DOHH2 (cell line): ENCODE measurements at regions not wholly inside any gene's neighbourhood (a gene's known extent, or its start where the extent isn't known, plus 50 kb on each side); places are given as distances from the start of the nearest gene placed in this dataset.

Experiments used
- CTCF ChIP-seq: fragments of 200-600 bp; sonication (generic); IDR thresholded peaks from one replicate; pipeline ENCODE4 v1.5.1; 2014; ENCODE audit warnings: antibody characterized with exemption, mild to moderate bottlenecking, low read depth, low read length; ENCODE audit not compliant: poor library complexity, severe bottlenecking
- EZH2phosphoT487 ChIP-seq: fragments of 200-600 bp; sonication (generic); IDR thresholded peaks from 2 replicates; pipeline ENCODE4 v1.6.1; 2017; ENCODE audit warnings: borderline replicate concordance, mild to moderate bottlenecking, antibody characterized with exemption, low read length, moderate library complexity, mixed read lengths

DNA sequence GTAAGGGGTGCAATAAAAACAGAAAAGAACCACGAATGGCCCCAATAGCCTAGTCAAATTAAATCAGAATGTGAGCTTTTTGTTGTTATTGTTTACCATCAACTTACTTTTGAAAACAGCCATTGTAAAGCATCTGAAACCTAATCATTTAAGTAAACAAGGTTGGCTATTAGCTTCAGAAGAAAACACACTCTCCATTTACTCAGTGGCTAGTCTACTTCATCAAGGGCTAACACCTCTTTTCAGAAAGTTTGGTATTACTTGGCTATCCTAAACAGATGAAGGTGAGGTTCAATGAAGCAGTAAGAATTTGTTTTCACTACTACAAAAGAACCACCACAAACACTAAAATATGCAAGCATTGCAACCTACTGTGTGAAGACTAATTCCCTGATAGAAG is 398.0 kb downstream of the CDH2 start:
- TF ChIP-seq CTCF (no peak), EZH2phosphoT487 (no peak)
